DMS53 treated with DMSO at 0.1 percent for 48 hours (cell line): ENCODE measurements at regions not wholly inside any gene's neighbourhood (a gene's known extent, or its start where the extent isn't known, plus 50 kb on each side); places are given as distances from the start of the nearest gene placed in this dataset.

Source experiments
- DNase-seq: peaks from one replicate; lab custom pipeline; 2025; ENCODE audit not compliant: unreplicated experiment; lab: John Stamatoyannopoulos, UW

DNA sequence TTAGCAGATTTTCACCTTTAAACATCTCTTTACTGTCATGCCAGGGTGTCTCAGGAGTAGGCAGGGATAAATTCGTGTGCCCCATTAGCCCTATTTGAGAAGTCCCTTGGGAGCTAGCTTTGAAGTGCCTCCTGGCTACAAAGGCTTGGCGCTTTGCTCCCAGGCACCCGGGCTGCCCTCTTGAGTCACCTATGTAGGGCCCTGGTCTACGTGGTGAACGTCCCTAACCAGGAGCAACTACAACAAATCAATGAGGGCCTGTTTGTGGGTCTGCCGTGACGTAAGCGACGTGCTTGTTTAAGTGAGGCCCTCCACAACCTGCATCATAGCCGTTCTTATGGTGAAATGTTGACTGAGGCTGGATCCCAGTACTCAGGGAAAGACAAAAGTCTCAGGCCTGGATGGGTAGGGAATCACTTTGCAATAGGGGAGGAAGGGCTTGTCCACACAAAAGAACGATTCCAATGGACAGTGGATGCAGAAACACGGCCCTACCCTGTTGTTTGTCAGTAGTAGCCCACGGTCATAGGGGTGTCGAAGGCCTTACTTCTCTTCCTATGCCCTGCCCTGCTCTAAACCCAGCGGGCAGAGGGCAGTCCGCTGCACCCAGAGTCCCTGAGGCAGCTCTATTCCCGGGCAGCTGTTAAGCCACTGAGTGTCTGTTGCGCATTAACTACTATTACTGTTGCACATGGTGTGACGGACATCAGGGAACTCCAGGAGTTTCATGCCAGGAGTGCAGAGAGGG, 93.9 kb downstream of the INHBB start:
- DNase-seq: no peak

DNA sequence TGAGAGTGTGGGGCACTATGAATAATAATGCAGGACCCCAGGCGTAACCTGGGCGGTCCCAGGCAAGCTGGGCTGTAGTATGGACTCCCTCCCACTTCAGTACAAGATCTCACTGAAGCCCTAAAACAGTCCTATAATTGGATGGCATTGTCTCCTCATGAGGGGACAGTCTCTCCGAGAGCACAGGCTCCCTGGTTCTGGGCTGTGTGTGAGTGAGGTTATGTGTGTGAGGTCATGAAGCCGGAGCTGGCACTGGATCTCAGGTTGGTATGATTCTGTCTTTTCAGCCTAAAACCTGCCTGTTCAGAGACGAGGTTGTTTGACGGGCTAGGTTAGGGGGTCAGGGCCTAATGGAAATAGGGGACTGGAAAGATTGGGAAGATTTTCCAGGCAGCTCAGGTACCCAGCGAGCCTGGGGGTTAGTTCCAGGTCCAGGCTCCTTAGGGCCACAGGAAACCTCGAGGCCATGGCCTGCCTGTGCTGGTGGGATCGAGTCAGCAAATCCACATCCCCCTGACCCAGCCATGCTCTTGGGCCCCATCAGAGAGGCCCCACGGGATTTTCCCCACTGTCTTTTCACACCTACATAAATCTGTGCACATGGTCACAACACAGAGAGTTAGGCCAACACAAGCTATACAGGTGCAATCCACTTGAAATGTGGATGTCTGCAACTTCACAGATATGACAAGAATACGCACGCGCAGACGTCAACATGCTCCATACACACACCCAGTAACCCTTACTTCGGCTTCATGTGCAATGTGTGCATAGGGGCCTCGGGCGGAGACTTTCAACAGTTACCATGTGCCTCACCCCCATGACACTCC, 94.8 kb downstream of the INHBB start:
- no peak for DNase-seq

DNA sequence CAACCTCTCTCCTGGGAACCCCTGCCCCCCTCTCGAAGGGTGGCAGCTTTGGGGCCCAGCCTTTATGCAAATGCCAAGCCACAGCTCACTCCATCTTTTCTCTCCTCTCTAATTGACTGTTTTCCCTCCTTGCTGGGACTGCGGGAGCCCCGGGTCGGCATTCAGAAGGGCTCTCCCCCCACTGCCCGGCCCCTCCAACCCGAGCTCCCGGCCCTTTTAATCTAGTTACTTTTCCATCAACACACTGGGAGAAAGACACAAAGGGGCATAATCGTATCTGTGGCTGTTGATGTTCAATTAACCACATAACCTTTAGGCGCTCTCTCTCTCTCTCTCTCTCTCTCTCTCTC, 95.4 kb downstream of the INHBB start:
- DNase-seq: no peak

DNA sequence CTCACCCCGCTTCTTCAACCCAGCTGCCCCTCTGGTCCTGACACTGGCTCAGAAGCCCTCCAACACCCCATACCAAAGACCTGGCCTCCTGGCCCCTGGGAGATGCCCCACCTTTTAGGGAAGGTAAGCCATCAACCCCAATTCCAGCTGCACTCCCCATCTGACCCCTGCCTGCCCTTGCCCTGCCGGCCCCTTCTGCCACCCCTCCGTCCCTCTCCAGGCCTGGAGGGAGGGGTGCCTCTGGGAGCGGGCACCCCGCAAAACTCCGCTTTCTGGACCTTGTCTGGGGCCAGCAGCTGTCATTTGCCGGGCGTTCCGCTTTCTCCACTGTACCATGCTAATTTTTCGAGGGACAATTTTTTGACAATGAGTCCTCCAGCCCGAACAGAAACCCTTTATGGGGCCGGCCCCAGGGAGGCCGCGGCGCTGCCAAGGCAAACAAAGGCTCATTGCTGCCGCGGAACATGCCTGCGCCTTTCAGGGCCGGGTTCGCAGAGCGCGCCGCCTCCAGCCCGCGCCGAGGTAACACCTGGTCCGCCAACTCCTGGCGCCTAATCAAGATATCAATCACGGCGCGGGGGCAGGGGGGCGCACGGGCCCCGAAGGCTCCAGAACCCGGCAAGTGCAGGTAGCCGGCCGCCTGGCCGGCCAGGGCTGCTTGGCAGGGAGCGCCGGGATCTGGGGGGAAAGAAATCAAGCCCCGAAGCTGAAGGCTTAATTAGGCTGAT, 96.0 kb downstream of the INHBB start:
- DNase-seq: peak; percentile 21

DNA sequence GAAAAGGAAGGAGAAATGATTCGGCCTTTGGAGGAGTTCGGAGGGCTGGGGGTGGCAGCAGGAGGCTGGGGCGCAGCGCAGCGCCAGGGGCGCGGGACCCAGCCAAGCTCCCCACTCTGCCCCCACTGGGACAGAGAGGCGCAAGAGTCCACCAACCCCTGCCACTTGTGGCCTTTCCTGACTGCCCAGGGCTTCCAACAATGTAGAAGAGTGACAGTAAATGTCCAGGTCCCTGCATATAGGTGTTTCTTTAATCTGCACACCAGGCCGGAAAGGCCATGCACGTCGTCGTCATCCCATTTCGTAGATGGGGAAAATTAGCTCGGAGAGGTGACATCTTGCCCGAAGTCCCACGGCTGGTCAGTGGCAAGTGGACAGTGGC, 96.6 kb downstream of the INHBB start:
- DNase-seq: peak; percentile 47

DNA sequence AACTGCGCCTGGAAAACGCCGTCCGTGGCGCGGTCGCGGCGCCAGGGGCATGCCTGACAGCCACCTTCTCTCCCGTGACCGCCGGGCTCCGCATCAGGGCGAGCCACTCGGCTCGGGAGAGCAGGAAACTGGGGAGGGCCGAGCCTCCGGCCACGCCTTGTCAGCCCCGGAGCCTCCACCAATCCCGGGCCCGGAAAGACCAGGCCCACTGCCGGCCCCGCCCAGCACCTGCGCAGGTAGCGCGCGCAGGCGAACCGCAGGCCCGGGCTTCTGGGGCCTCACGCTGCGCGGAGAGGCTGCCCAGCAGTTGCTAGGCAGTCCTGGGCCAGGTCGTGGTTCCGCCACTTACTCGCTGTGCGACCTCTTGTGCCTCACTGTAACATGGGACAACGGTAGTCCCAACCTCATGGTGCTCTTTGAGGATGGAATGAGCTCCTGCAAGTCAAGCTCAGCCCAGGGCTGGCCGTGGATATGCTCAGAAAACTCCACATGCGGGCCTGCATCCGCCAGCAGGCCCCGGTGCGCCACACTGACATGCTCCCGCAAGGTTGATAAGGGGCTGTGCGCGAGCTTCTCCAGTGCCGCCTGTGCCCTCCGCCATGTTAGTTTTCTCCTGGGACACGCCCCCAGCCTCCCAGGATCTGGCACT, 97.1 kb downstream of the INHBB start:
- peak; percentile 93 for DNase-seq

DNA sequence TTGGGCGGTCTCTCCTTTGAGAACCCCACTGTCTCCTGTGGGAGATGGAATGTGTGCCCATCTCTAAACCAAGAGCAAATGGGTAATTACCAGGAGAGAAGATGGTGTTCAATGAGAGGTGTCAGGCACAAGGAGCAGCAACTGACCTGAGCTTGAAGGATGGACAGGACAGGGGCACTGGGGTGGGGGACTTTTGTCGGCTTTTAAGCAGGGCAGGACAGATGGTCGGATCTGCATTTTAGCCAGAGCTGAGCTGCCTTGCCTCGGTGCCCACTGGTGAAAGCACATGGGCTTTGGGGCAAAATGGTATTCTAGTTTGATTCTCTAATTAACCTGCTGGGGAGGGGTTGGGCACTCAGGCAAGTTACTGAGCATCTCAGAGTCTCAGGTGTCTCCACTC, 98.0 kb downstream of the INHBB start:
- no peak for DNase-seq

DNA sequence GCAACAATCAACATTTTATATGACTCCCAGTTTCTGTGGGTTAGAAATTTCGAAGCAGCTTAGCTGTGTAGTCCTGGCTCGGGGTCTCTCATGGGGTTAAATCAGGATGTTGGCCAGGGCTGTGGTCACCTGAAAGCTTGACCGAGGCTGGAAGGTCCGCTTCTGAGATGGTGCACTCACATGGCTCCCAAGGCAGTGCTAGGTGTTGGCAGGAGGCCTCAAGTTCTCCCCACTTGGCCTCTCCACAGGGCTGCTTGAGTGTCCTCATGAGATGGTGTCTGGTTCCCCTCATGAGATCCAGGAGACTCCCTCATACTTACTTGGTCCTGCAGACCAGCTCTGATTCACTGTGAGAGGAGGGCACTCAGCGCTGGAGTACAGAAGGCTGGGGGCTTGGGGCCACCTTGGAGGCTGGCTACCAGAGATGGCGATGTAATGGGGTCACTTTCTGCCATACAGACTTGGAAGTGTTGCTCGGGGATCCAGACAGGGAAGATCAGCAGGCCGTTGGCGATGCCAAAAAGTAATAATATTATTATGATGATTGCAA, 98.8 kb downstream of the INHBB start:
- no peak for DNase-seq

DNA sequence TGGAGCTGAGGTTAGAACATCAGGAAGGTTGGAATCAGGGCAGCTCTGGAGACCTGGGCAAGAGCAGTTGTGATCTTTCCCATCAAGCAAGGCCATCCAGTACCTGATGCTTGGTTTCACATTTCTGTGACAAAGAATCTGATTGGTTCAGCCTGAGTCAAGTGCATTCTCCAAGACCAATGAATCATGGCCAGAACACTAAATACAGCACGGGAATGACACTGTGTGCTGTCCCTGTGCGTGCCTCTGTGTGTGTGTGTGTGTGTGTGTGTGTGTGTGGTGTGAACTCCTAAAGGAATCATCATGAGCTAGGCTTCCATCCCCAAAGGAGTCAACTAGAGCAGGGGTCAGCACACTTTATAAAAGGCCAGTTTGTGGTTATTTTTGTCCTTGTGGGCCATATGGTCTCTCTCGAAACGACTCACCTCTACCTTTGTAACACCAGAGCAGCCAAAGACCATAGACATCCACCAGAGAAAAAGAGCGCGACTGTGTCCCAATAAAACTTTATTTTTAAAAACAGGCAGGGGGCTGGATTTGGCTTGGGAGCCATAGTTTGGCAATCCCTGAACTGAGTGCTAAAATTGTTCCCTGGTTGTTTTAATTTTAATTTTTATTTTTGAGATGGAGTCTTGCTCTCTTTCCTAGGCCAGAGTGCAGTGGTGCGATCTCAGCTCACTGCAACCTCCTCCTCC, 99.7 kb downstream of the INHBB start:
- peak; percentile 72 for DNase-seq

DNA sequence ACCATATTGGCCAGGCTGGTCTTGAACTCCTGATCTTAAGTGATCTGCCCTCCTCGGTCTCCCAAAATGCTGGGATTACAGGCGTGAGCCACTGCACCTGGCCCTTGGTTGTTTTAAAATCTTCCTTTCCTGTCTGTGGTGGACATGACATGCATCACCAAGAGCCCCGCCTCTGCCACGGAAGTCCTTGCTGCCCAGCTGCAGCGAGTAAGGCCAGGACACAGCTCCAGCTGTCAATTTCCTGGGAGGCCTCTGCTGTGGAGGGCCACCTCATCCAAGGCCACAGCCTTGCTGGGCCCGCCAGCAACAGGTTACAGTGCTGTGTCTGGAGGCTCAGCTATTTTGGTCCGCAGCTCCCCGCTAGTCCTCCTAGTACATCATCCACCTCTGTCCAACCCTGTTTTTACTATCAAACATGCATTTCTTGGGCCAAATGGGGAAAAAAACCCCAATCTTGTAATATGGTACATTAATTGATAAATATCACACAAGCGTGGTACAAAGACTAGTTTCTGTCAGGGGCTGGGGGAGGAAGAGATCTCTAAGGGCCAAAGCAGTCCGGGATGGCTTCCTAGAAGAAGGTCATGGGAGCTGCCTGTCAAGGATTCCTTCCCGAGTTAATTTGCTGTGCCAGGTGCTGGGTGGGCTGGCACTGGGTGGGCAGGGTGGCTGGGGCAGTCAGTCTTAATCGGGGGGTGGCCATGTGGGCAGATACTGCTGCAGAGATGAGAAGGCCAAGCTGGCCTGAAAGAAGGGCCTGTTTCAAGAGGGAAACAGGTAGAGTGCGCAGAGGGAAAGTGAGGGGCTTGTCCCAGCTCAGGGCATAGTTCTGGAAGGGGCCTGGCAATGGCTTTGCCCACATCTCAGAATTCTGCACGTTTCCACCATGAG, 100.5 kb downstream of the INHBB start:
- DNase-seq: no peak

DNA sequence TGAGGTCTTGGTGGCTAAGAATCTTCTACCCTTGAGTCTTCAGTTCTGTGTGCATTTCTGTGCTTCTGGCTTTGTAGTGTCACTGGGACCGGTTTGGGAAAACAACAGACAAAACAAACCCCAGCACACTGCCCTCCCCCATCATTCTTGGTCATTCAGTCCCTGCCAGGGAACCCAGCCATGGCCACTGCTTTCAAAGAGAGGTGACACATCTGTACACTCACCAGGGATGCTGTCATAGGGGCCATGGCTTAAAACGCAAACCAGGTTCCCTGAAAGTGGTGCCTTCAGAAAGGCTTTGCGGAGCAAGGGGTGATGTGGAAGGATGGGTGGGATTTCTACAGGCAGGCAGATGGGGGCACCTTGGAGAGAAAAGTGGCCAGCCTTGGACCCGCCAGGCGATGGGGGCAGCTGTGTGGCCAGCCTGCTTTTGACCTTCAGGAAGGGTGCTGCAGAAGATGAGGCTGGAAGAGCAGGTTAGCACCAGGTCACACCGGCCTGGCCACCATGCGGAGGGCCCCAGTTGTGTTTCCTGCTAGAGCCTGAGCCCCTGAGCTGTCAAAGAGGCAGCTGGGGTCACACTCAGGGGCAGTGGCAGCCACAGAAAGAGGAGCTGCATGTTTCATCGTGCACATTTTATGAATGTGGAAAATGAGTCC, 101.3 kb downstream of the INHBB start:
- DNase-seq: no peak

DNA sequence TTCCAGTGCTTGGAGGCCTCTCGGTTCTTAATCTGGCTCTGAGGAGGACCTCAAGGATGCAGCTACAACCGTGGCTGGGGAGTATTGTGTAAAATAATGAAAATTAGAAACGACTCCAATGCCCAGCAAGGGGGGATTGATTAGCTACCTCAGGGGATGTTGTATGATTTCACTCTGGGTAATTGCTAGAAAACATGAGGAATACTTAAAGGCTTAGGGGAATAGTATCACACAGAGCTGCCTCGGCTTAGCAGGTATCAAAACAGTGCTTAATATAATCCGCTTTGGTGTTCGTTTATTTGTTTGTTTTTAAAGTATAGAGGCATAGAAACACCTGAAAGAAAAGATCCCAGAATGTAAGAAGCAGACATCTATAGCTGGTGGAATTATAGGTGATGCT, 102.5 kb downstream of the INHBB start:
- no peak for DNase-seq

DNA sequence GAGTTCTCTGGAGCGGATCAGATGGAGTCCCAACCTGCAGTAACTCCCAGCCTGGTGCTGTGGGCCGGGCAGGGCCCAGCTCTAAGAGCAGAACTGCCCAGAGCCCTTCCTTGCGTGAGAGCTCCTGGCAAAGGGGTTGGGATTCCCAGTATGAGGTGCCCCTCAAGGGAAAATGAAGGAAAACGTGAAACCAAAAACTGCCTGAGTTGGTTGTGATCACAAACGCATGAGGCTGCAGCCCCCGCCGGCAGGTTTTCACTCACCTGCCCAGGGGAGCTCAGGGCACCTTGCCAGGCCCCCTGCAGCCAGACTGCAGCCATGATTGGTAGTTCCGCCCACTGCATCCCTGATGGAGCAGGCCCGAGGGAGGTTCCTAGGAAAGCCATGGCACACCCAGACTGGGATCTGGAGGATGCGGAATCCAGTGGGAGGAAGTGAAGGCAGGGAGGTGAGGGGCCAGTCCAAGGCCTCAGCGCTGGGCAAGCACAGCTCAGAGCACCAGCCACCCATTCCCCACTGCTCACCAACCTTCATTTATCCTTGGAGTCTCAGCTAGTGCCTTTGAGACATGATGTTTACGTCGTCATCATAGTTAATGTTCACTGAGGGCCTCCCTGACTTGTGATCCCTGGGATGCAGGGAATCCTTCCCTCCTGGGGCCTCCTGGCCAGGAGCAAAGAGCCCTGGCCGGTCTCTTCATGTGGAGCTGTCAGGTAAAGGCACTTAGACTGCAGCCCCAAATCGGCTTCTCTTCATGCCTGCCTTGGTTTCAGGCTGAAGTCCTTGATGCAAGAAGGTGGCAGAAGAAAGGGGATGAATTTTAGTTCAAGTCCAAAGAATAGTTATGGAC, 103.2 kb downstream of the INHBB start:
- DNase-seq: no peak

DNA sequence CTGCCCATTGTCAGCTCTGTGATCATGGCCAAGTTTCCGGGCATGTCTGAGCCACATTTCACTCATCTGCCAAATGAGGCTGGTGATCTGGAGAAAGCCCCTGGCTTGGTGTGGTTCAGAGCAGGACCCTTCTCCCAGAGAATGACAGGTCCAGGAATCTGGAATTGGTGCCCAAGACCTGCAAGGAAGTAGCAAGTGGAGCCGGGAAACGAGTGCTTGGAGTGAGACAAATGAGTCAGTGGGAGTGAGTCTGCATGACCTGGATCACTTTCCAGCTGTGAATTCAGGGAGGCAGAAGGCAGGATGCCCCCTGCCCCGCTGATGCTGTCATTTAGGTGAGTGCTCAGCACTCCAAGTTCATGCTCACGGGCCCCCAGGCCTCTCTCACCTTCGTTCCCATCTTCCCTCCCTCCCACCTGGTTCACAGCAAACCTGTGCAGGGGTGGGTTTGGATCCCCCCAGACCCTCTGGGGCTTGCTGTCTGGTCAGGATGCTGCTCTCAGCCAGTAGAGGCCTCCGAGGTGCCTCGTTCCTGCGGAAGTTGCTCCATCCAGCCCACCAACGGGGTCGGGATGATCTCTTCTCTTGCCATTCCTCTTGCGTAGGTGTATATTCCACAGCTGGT, 104.4 kb downstream of the INHBB start:
- no peak for DNase-seq

DNA sequence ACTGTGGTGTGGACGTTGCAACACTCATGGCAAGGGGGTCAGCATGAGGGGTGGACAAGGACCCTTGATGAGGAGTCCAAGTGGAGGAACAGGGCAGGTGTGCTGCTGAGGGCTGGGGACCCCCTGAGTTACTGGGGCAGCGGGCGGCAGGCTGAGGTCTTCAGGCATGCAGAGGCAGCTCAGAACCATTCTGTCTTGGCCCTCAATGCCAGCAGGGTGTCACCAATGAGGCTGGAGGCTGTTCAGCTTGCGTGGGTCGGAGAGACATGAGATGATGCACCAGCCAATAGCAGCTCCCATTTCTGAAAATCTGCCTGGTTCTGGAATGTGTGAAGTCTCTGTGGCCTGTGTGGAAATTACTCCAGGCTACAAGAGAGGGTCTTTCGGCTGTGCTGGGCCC, 105.4 kb downstream of the INHBB start:
- DNase-seq: no peak

DNA sequence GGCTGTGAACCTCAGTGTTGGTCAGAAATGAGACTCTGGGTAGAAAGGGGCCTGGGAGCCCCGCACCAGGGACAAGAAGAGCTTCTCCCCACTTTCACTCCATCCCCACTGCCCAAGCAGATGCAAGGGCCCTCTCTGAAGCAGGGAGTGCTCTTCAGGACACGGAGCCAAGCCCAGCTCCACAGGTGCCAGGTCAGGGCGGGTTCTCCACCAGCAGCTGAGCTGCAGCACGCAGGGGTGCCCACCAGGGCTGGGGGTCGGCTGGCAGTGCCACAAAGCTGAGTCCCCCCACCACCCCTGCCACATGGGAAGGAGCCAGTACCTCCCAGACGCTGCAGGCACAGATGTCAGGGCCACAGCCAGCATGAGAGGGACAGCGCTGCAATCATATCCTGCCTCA, 106.2 kb downstream of the INHBB start:
- DNase-seq: no peak

DNA sequence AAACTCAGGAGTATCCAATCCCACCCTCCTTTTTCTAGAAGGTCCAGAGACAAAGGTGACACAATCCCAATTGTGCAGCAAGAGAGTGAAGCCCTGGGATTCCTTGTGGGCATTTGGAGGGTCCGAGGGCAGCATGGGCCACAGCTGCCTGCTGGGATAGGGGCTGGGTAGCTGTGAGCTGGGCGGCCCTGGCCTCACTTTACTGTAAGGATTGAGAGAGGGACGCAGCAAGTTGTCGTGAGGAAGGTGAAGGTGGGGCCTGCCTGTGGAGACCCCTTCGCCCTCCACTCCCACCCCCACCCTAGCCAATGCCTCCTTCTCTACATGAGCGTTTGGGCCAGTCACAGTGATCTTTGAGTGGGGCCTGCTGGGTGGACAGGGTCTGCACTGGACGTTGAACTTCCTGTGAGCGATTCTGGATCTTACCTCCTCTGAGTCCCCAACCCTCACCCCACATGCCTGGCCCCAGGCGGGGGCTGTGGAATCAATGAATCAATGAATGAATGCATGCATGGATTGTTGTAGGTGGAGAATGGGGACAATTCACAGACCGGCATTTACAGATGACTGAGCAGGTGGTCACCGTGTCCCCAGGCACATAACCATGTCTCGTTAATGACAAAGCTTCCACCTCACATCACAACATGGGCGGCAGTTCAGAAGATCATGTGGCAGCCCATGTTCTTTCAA, 107.2 kb downstream of the INHBB start:
- DNase-seq: no peak
